HUES6 (cell line): ENCODE measurements at regions not wholly inside any gene's neighbourhood (a gene's known extent, or its start where the extent isn't known, plus 50 kb on each side); places are given as distances from the start of the nearest gene placed in this dataset.
A peak's percentile ranks its signal among the peaks of the same experiment; 100 is the strongest.

Experiments used
- H3K27ac ChIP-seq: 2 replicates; pipeline ENCODE4 v1.7.0; 2013; ENCODE audit warnings: low read depth, mild to moderate bottlenecking, low read length, inconsistent platforms
- H3K27me3 ChIP-seq: 2 replicates; pipeline ENCODE4 v1.6.1; 2013; ENCODE audit warnings: low read length; ENCODE audit not compliant: control insufficient read depth, insufficient read depth
- H3K36me3 ChIP-seq: 2 replicates; pipeline ENCODE4 v1.6.1; 2013; ENCODE audit warnings: low read length; ENCODE audit not compliant: control insufficient read depth, insufficient read depth
- H3K4me1 ChIP-seq: 2 replicates; pipeline ENCODE4 v1.6.1; 2013; ENCODE audit warnings: low read length; ENCODE audit not compliant: control insufficient read depth, insufficient read depth
- H3K4me3 ChIP-seq: 2 replicates; pipeline ENCODE4 v1.5.1; 2013; ENCODE audit warnings: low read depth, low read length
- H3K9ac ChIP-seq: one replicate; pipeline ENCODE4 v1.6.1; 2013; ENCODE audit warnings: mild to moderate bottlenecking, low read length
- H3K9me3 ChIP-seq: 2 replicates; pipeline ENCODE4 v1.6.1; 2013; ENCODE audit warnings: low read depth, low read length; ENCODE audit not compliant: control insufficient read depth, insufficient read depth

- no peaks in the 10 kb centered on the region; the same call in 1 of the 2 replicates for H3K27me3 ChIP-seq
- no peak overlapping the region for H3K27ac ChIP-seq
- no peak overlapping the region for H3K9ac ChIP-seq
- peaks cover 28% of the 10 kb centered on the region for H3K4me1 ChIP-seq
- peaks cover 8% of the 10 kb centered on the region for H3K9me3 ChIP-seq
- no peaks in the 10 kb centered on the region for H3K36me3 ChIP-seq
- no peak overlapping the region for H3K4me3 ChIP-seq
Observed at GRCh38 chr11:116360221-116360941, 412.4 kb downstream of the BUD13 start.

GRCh38 chr11:116357784-116358544, 414.8 kb downstream of the BUD13 start:
- Histone ChIP-seq H3K27me3 (no peaks in the 10 kb centered on the region; the same call in 1 of the 2 replicates), H3K9me3 (no peaks in the 10 kb centered on the region), H3K9ac (no peak overlapping the region), H3K4me1 (peaks cover 35% of the 10 kb centered on the region), H3K36me3 (no peaks in the 10 kb centered on the region), H3K4me3 (no peak overlapping the region), H3K27ac (0 out of 2 replicates have a peak overlapping the region, but pooled peaks have one; percentile 7)

GRCh38 chr11:116356451-116356850, 416.3 kb downstream of the BUD13 start:
- Histone ChIP-seq H3K27ac (no peak overlapping the region), H3K36me3 (no peaks in the 10 kb centered on the region), H3K9ac (no peak overlapping the region), H3K4me3 (no peak overlapping the region), H3K4me1 (peaks cover 25% of the 10 kb centered on the region), H3K27me3 (no peaks in the 10 kb centered on the region; the same call in 1 of the 2 replicates), H3K9me3 (no peaks in the 10 kb centered on the region)

- H3K4me3 ChIP-seq: no peak overlapping the region
- H3K36me3 ChIP-seq: peaks cover 7% of the 10 kb centered on the region; the same call in 1 of the 2 replicates
- no peaks in the 10 kb centered on the region for H3K9me3 ChIP-seq
- H3K27me3 ChIP-seq: no peaks in the 10 kb centered on the region
- H3K9ac ChIP-seq: no peak overlapping the region
- H3K27ac ChIP-seq: no peak overlapping the region
- peaks cover 25% of the 10 kb centered on the region for H3K4me1 ChIP-seq
Observed at GRCh38 chr11:116355104-116355503, 417.7 kb downstream of the BUD13 start.

- Histone ChIP-seq H3K4me3 (no peak overlapping the region), H3K36me3 (peaks cover 13% of the 10 kb centered on the region; the same call in 1 of the 2 replicates), H3K27ac (no peak overlapping the region)
Observed at GRCh38 chr11:116353589-116353988, 419.2 kb downstream of the BUD13 start.

GRCh38 chr11:116352881-116353280, 419.9 kb downstream of the BUD13 start:
- Histone ChIP-seq H3K27ac (no peak overlapping the region), H3K27me3 (no peaks in the 10 kb centered on the region), H3K9me3 (peaks cover 11% of the 10 kb centered on the region), H3K9ac (no peak overlapping the region), H3K4me1 (peaks cover 19% of the 10 kb centered on the region), H3K36me3 (peaks cover 13% of the 10 kb centered on the region; the same call in 1 of the 2 replicates), H3K4me3 (no peak overlapping the region)

More at GRCh38 chr11:116353589-116353988, 419.2 kb downstream of the BUD13 start:
- H3K4me1 ChIP-seq: peaks cover 24% of the 10 kb centered on the region
- no peak overlapping the region for H3K9ac ChIP-seq
- no peaks in the 10 kb centered on the region for H3K27me3 ChIP-seq
- peaks cover 5% of the 10 kb centered on the region for H3K9me3 ChIP-seq

GRCh38 chr11:116348226-116348625, 424.6 kb downstream of the BUD13 start:
- Histone ChIP-seq H3K9me3 (peaks cover 24% of the 10 kb centered on the region), H3K27ac (no peak overlapping the region), H3K9ac (no peak overlapping the region), H3K27me3 (no peaks in the 10 kb centered on the region), H3K4me1 (no peaks in the 10 kb centered on the region), H3K36me3 (peaks cover 18% of the 10 kb centered on the region), H3K4me3 (no peak overlapping the region)

- H3K27me3 ChIP-seq: no peaks in the 10 kb centered on the region
- no peaks in the 10 kb centered on the region for H3K4me1 ChIP-seq
- H3K27ac ChIP-seq: no peak overlapping the region
- no peak overlapping the region for H3K9ac ChIP-seq
- H3K4me3 ChIP-seq: no peak overlapping the region
- H3K9me3 ChIP-seq: peaks cover 24% of the 10 kb centered on the region
- H3K36me3 ChIP-seq: peaks cover 16% of the 10 kb centered on the region
Observed at GRCh38 chr11:116345575-116345974, 427.2 kb downstream of the BUD13 start.

GRCh38 chr11:116344601-116345000, 428.2 kb downstream of the BUD13 start:
- peaks cover 24% of the 10 kb centered on the region for H3K9me3 ChIP-seq
- no peak overlapping the region for H3K4me3 ChIP-seq
- no peaks in the 10 kb centered on the region for H3K4me1 ChIP-seq
- no peaks in the 10 kb centered on the region for H3K27me3 ChIP-seq
- no peak overlapping the region for H3K9ac ChIP-seq
- peaks cover 8% of the 10 kb centered on the region for H3K36me3 ChIP-seq
- H3K27ac ChIP-seq: no peak overlapping the region

- Histone ChIP-seq H3K4me3 (no peak overlapping the region), H3K27ac (no peak overlapping the region), H3K4me1 (no peaks in the 10 kb centered on the region), H3K36me3 (peaks cover 6% of the 10 kb centered on the region), H3K9ac (no peak overlapping the region), H3K9me3 (peaks cover 16% of the 10 kb centered on the region), H3K27me3 (no peaks in the 10 kb centered on the region)
Observed at GRCh38 chr11:116343270-116343669, 429.5 kb downstream of the BUD13 start.

GRCh38 chr11:116342148-116342547, 430.6 kb downstream of the BUD13 start:
- Histone ChIP-seq H3K9ac (no peak overlapping the region), H3K4me3 (no peak overlapping the region), H3K36me3 (peaks cover 6% of the 10 kb centered on the region), H3K9me3 (peaks cover 21% of the 10 kb centered on the region), H3K27ac (no peak overlapping the region), H3K4me1 (no peaks in the 10 kb centered on the region), H3K27me3 (no peaks in the 10 kb centered on the region)
